Glutamatergic neuron (in vitro differentiated cells): ENCODE measurements at regions not wholly inside any gene's neighbourhood (a gene's known extent, or its start where the extent isn't known, plus 50 kb on each side); places are given as distances from the start of the nearest gene placed in this dataset.
"Not testable (repeated sequence)": the region's sequence is repeated elsewhere in the genome, so short reads cannot be mapped to it uniquely, and the experiment has no call there.

Experiments
- DNase-seq: peaks from one replicate; pipeline ENCODE4 v3.0.0; 2022
- H3K27ac Mint-ChIP-seq: one replicate; pipeline ENCODE4 v1.8.0; 2020; ENCODE audit warnings: mild to moderate bottlenecking, mixed read lengths, inconsistent platforms; ENCODE audit not compliant: unreplicated experiment
- H3K27me3 Mint-ChIP-seq: one replicate; pipeline ENCODE4 v1.8.0; 2020; ENCODE audit warnings: mild to moderate bottlenecking, moderate library complexity, mixed read lengths, inconsistent platforms; ENCODE audit not compliant: unreplicated experiment
- H3K36me3 Mint-ChIP-seq: one replicate; pipeline ENCODE4 v1.8.0; 2020; ENCODE audit warnings: mild to moderate bottlenecking, mixed read lengths, inconsistent platforms; ENCODE audit not compliant: unreplicated experiment
- H3K4me1 Mint-ChIP-seq: one replicate; pipeline ENCODE4 v1.8.0; 2020; ENCODE audit warnings: mild to moderate bottlenecking, low read depth, mixed read lengths, inconsistent platforms; ENCODE audit not compliant: unreplicated experiment
- H3K4me3 Mint-ChIP-seq: one replicate; pipeline ENCODE4 v1.8.0; 2020; ENCODE audit warnings: mild to moderate bottlenecking, mixed read lengths, inconsistent platforms; ENCODE audit not compliant: unreplicated experiment
- H3K9me3 Mint-ChIP-seq: one replicate; pipeline ENCODE4 v1.8.0; 2020; ENCODE audit warnings: mild to moderate bottlenecking, moderate library complexity, mixed read lengths, inconsistent platforms; ENCODE audit not compliant: unreplicated experiment
- CTCF ChIP-seq: fragments of 200-600 bp; sonication (generic); IDR thresholded peaks from one replicate; pipeline ENCODE4 v1.5.0; 2021; ENCODE audit not compliant: partially characterized antibody, unreplicated experiment

GRCh38 chr3:178203650-178204049 is 332.6 kb upstream of the KCNMB2 start:
- peaks cover 11% of the 10 kb centered on the region for H3K4me1 Mint-ChIP-seq
- TF ChIP-seq CTCF: no peak
- no peaks in the 10 kb centered on the region for H3K9me3 Mint-ChIP-seq

GRCh38 chr3:178205740-178206139 is 330.5 kb upstream of the KCNMB2 start:
- H3K9me3 Mint-ChIP-seq: no peaks in the 10 kb centered on the region
- H3K4me3 Mint-ChIP-seq: no peak overlapping the region
- no peak overlapping the region for H3K27ac Mint-ChIP-seq
- H3K36me3 Mint-ChIP-seq: no peaks in the 10 kb centered on the region
- DNase-seq: no peak
- H3K27me3 Mint-ChIP-seq: peaks cover 2% of the 10 kb centered on the region
- peaks cover 11% of the 10 kb centered on the region for H3K4me1 Mint-ChIP-seq
- no peak for TF ChIP-seq CTCF

More at GRCh38 chr3:178203650-178204049, 332.6 kb upstream of the KCNMB2 start:
- Mint-ChIP-seq H3K27ac (peak overlapping the region; percentile 11), H3K4me3 (no peak overlapping the region), H3K27me3 (peaks cover 2% of the 10 kb centered on the region), H3K36me3 (no peaks in the 10 kb centered on the region)
- no peak for DNase-seq

- Mint-ChIP-seq H3K4me3 (no peak overlapping the region), H3K36me3 (no peaks in the 10 kb centered on the region), H3K4me1 (peaks cover 11% of the 10 kb centered on the region), H3K9me3 (no peaks in the 10 kb centered on the region), H3K27ac (no peak overlapping the region), H3K27me3 (peaks cover 2% of the 10 kb centered on the region)
- no peak for TF ChIP-seq CTCF
- no peak for DNase-seq
These were observed 329.7 kb upstream of the KCNMB2 start for GRCh38 chr3:178206521-178206920.

GRCh38 chr3:178207161-178207560 is 329.1 kb upstream of the KCNMB2 start:
- H3K4me3 Mint-ChIP-seq, H3K27me3 Mint-ChIP-seq, H3K36me3 Mint-ChIP-seq, DNase-seq, H3K27ac Mint-ChIP-seq, H3K9me3 Mint-ChIP-seq: not testable (repeated sequence)
- peaks cover 11% of the 10 kb centered on the region for H3K4me1 Mint-ChIP-seq

- not testable (repeated sequence) for H3K27ac Mint-ChIP-seq, H3K27me3 Mint-ChIP-seq, DNase-seq, H3K9me3 Mint-ChIP-seq, H3K4me3 Mint-ChIP-seq, H3K36me3 Mint-ChIP-seq
- peaks cover 11% of the 10 kb centered on the region for H3K4me1 Mint-ChIP-seq
These were observed 328.6 kb upstream of the KCNMB2 start for GRCh38 chr3:178207627-178208026.

- not testable (repeated sequence) for H3K27ac Mint-ChIP-seq, H3K4me1 Mint-ChIP-seq, H3K9me3 Mint-ChIP-seq, DNase-seq, H3K27me3 Mint-ChIP-seq, H3K36me3 Mint-ChIP-seq, H3K4me3 Mint-ChIP-seq
These were observed 327.1 kb upstream of the KCNMB2 start for GRCh38 chr3:178209116-178209515.

- not testable (repeated sequence) for H3K36me3 Mint-ChIP-seq, H3K4me3 Mint-ChIP-seq, H3K4me1 Mint-ChIP-seq, H3K9me3 Mint-ChIP-seq, H3K27ac Mint-ChIP-seq, H3K27me3 Mint-ChIP-seq, DNase-seq
These were observed 326.6 kb upstream of the KCNMB2 start for GRCh38 chr3:178209618-178210017.

GRCh38 chr3:178211086-178211485 is 325.1 kb upstream of the KCNMB2 start:
- H3K4me1 Mint-ChIP-seq: not testable (repeated sequence)

More at GRCh38 chr3:178211086-178211485, 325.1 kb upstream of the KCNMB2 start:
- not testable (repeated sequence) for H3K36me3 Mint-ChIP-seq, H3K27ac Mint-ChIP-seq, H3K9me3 Mint-ChIP-seq, H3K4me3 Mint-ChIP-seq, H3K27me3 Mint-ChIP-seq, DNase-seq
